C4-2B (cell line): ENCODE measurements at regions not wholly inside any gene's neighbourhood (a gene's known extent, or its start where the extent isn't known, plus 50 kb on each side); places are given as distances from the start of the nearest gene placed in this dataset.

ENCODE experiments used
- ZFX ChIP-seq: fragments of 450-650 bp; IDR thresholded peaks from 2 replicates; pipeline ENCODE4 v1.6.1; 2017
- TF ChIP-seq, protein P1 (sequence below): fragments of 450-650 bp; conservative IDR thresholded peaks from 2 replicates; pipeline ENCODE4 v1.5.1; 2017; ENCODE audit warnings: mild to moderate bottlenecking

- TF ChIP-seq, protein P1, sequence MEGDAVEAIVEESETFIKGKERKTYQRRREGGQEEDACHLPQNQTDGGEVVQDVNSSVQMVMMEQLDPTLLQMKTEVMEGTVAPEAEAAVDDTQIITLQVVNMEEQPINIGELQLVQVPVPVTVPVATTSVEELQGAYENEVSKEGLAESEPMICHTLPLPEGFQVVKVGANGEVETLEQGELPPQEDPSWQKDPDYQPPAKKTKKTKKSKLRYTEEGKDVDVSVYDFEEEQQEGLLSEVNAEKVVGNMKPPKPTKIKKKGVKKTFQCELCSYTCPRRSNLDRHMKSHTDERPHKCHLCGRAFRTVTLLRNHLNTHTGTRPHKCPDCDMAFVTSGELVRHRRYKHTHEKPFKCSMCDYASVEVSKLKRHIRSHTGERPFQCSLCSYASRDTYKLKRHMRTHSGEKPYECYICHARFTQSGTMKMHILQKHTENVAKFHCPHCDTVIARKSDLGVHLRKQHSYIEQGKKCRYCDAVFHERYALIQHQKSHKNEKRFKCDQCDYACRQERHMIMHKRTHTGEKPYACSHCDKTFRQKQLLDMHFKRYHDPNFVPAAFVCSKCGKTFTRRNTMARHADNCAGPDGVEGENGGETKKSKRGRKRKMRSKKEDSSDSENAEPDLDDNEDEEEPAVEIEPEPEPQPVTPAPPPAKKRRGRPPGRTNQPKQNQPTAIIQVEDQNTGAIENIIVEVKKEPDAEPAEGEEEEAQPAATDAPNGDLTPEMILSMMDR: no peak
- TF ChIP-seq ZFX: no peak
Measured at GRCh38 chr5:164578911-164579310, 1073.5 kb downstream of the MAT2B start.
